ENCODE measurements at regions not wholly inside any gene's neighbourhood (a gene's known extent, or its start where the extent isn't known, plus 50 kb on each side); places are given as distances from the start of the nearest gene placed in this dataset.

GRCh38 chr9:38160613-38161215 lies 91.7 kb upstream of the SHB start:
- peak; percentile 64 to 86 (median 84) for TF ChIP-seq CTCF (IDR thresholded peaks at IDR 0.05)
- TF ChIP-seq POLR2A (IDR thresholded peaks at IDR 0.05) = no peak

Data from right lobe of liver (tissue), 4 donors.